ENCODE measurements at regions not wholly inside any gene's neighbourhood (a gene's known extent, or its start where the extent isn't known, plus 50 kb on each side); places are given as distances from the start of the nearest gene placed in this dataset.

GRCh38 chr1:88022516-88022915 lies 661.6 kb upstream of the PKN2 start:
- TF ChIP-seq POLR2A (IDR thresholded peaks at IDR 0.05), result no peak
- TF ChIP-seq CTCF (IDR thresholded peaks at IDR 0.05 in 8 of 11, conservative IDR thresholded peaks at IDR 0.05 in 3 of 11), result no peak
- TF ChIP-seq POLR2AphosphoS5 (IDR thresholded peaks at IDR 0.05), result no peak
